ENCODE measurements at regions not wholly inside any gene's neighbourhood (a gene's known extent, or its start where the extent isn't known, plus 50 kb on each side); places are given as distances from the start of the nearest gene placed in this dataset.

- no peak for DNase-seq
- Histone ChIP-seq H3K9me3 (ENCODE audit: control insufficient read depth in 2 of 3, insufficient read depth in 1 of 3, low read length in 3 of 3) (no peaks in the 10 kb centered on the region), H3K27ac (ENCODE audit: low read depth in 2 of 2, low read length in 2 of 2) (no peak overlapping the region), H3K4me3 (ENCODE audit: low read length in 3 of 3) (no peak overlapping the region), H3K27me3 (ENCODE audit: control insufficient read depth, insufficient read depth, low read length) (no peaks in the 10 kb centered on the region), H3K4me1 (ENCODE audit: control insufficient read depth in 2 of 3, insufficient read depth in 2 of 3, low read depth in 1 of 3, low read length in 3 of 3) (no peaks in the 10 kb centered on the region), H3K36me3 (ENCODE audit: control insufficient read depth in 2 of 3, insufficient read depth in 3 of 3, low read length in 3 of 3) (no peaks in the 10 kb centered on the region), H3K9ac (ENCODE audit: low read length in 3 of 3) (no peak overlapping the region)
- FAIRE-seq: no peak
- no peak for TF ChIP-seq CTCF (IDR thresholded peaks at IDR 0.05; ENCODE audit: borderline replicate concordance, extremely low read depth, insufficient read depth)
- intact Hi-C loops (cut with DNase I): no loop called here
Measured at GRCh38 chrX:82230013-82230412, 1028.1 kb downstream of the SH3BGRL start.

GRCh38 chrX:82232679-82233078 is 1030.8 kb downstream of the SH3BGRL start:
- H3K4me3 ChIP-seq (ENCODE audit: low read length in 3 of 3): no peak overlapping the region
- H3K9me3 ChIP-seq (ENCODE audit: control insufficient read depth in 2 of 3, insufficient read depth in 1 of 3, low read length in 3 of 3): no peaks in the 10 kb centered on the region
- DNase-seq: no peak
- H3K27me3 ChIP-seq (ENCODE audit: control insufficient read depth, insufficient read depth, low read length): no peaks in the 10 kb centered on the region
- H3K9ac ChIP-seq (ENCODE audit: low read length in 3 of 3): no peak overlapping the region
- no peaks in the 10 kb centered on the region for H3K4me1 ChIP-seq (ENCODE audit: control insufficient read depth in 2 of 3, insufficient read depth in 2 of 3, low read depth in 1 of 3, low read length in 3 of 3)
- intact Hi-C loops (cut with DNase I): no loop called here
- no peak for TF ChIP-seq CTCF (IDR thresholded peaks at IDR 0.05; ENCODE audit: borderline replicate concordance, extremely low read depth, insufficient read depth)
- H3K36me3 ChIP-seq (ENCODE audit: control insufficient read depth in 2 of 3, insufficient read depth in 3 of 3, low read length in 3 of 3): no peaks in the 10 kb centered on the region
- no peak overlapping the region for H3K27ac ChIP-seq (ENCODE audit: low read depth in 2 of 2, low read length in 2 of 2)
- FAIRE-seq: no peak

GRCh38 chrX:82237328-82237727 is 1035.4 kb downstream of the SH3BGRL start:
- no peak for TF ChIP-seq CTCF (IDR thresholded peaks at IDR 0.05; ENCODE audit: borderline replicate concordance, extremely low read depth, insufficient read depth)
- H3K4me3 ChIP-seq (ENCODE audit: low read length in 3 of 3): no peak overlapping the region
- FAIRE-seq (no peak), DNase-seq (no peak)
- no peaks in the 10 kb centered on the region for H3K27me3 ChIP-seq (ENCODE audit: control insufficient read depth, insufficient read depth, low read length)
- no peak overlapping the region for H3K9ac ChIP-seq (ENCODE audit: low read length in 3 of 3)
- H3K9me3 ChIP-seq (ENCODE audit: control insufficient read depth in 2 of 3, insufficient read depth in 1 of 3, low read length in 3 of 3): no peaks in the 10 kb centered on the region
- no peaks in the 10 kb centered on the region for H3K36me3 ChIP-seq (ENCODE audit: control insufficient read depth in 2 of 3, insufficient read depth in 3 of 3, low read length in 3 of 3)
- no peak overlapping the region for H3K27ac ChIP-seq (ENCODE audit: low read depth in 2 of 2, low read length in 2 of 2)
- intact Hi-C loops (cut with DNase I): no loop called here
- H3K4me1 ChIP-seq (ENCODE audit: control insufficient read depth in 2 of 3, insufficient read depth in 2 of 3, low read depth in 1 of 3, low read length in 3 of 3): no peaks in the 10 kb centered on the region

Measured in kidney (tissue), 13 donors.